ENCODE measurements at regions not wholly inside any gene's neighbourhood (a gene's known extent, or its start where the extent isn't known, plus 50 kb on each side); places are given as distances from the start of the nearest gene placed in this dataset.

DNA sequence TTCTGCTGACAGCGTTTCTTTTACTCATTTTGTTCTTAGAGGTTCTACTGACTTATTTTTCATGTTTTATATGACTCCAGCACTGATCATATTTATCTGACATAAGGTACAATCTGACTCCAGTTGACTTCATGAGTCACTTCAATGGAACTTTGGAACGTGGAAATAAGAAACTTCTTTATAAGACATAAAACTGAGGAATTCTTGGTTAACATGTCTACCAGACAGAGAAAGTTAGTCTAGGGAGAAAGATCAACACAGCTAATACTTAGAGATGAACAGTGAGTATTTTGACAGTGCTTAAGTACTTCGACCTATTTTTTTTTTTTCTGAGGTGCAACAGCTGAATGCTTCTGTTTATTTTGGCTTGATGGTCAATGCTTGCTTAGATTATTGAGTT lies 679.5 kb downstream of the KCNJ2 start (continued):
- TF ChIP-seq, protein P1, sequence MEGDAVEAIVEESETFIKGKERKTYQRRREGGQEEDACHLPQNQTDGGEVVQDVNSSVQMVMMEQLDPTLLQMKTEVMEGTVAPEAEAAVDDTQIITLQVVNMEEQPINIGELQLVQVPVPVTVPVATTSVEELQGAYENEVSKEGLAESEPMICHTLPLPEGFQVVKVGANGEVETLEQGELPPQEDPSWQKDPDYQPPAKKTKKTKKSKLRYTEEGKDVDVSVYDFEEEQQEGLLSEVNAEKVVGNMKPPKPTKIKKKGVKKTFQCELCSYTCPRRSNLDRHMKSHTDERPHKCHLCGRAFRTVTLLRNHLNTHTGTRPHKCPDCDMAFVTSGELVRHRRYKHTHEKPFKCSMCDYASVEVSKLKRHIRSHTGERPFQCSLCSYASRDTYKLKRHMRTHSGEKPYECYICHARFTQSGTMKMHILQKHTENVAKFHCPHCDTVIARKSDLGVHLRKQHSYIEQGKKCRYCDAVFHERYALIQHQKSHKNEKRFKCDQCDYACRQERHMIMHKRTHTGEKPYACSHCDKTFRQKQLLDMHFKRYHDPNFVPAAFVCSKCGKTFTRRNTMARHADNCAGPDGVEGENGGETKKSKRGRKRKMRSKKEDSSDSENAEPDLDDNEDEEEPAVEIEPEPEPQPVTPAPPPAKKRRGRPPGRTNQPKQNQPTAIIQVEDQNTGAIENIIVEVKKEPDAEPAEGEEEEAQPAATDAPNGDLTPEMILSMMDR (conservative IDR thresholded peaks at IDR 0.05; ENCODE audit: low read depth in 2 of 2), result no peak

DNA sequence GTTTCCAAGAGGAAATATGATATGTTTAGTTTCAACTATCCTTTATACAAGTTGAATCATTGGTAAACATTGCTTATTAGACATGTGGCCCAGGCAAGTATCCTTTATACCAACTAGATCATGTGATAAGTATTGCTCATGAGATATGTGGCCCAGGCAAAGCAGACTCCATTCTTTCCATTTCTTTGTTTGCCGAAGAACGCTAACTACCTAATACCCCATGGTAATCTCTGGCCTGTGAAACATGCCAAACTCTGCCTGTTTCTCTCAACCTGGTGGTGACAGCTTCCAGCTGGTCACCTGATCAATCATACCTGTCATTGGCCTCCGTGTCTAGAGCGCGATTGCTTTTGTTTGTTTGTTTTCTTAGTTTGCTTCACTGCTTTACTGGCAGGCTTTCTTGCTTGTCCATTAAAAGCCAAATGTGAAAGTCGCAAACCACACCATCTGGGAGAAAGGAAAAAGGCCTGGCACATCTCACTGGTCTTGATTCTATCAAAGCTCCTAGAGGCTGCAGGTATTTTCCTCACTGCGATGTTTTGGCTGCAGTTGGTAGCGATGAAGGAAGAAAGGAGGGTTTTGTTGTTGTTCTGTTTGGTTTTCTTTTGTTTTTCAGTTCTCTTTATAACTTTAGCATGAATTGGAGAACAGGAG lies 686.2 kb downstream of the KCNJ2 start:
- H3F3A ChIP-seq (replicated peaks; ENCODE audit: low read depth), result no peaks in the 10 kb centered on the region
- Mint-ChIP-seq H3K4me3 (no peak overlapping the region), H3K4me1 (peaks cover 4% of the 10 kb centered on the region), H3K27me3 (ENCODE audit: insufficient read depth, low read depth, poor library complexity) (no peaks in the 10 kb centered on the region), H3K27ac (no peak overlapping the region), H3K36me3 (ENCODE audit: low read depth) (peaks cover 10% of the 10 kb centered on the region), H3K9me3 (peaks cover 12% of the 10 kb centered on the region)
- H3K4me1 ChIP-seq (ENCODE audit: insufficient read depth), result no peaks in the 10 kb centered on the region
- H4K20me1 ChIP-seq (replicated peaks; ENCODE audit: insufficient read depth), result no peaks in the 10 kb centered on the region
- ATAC-seq (no peak), DNase-seq (ENCODE audit: low spot score) (no peak)
- no peaks in the 10 kb centered on the region for H3K36me3 ChIP-seq (ENCODE audit: insufficient read depth)
- H2AFZ ChIP-seq, result no peak overlapping the region
- H3K27me3 ChIP-seq (ENCODE audit: insufficient read depth), result no peaks in the 10 kb centered on the region
- H3K27ac ChIP-seq (ENCODE audit: low read depth), result no peak overlapping the region
- H3K79me2 ChIP-seq (replicated peaks; ENCODE audit: insufficient read depth), result no peaks in the 10 kb centered on the region
- H3K4me2 ChIP-seq, result no peak overlapping the region
- peaks cover 7% of the 10 kb centered on the region; the same call in 1 of the 2 replicates for H3K9me2 ChIP-seq (ENCODE audit: insufficient read depth)
- no peak overlapping the region for H3K4me3 ChIP-seq
- no peak for TF ChIP-seq STAT1 (IDR thresholded peaks at IDR 0.05; ENCODE audit: unreplicated experiment)
- no peak for TF ChIP-seq POLR2AphosphoS5 (IDR thresholded peaks at IDR 0.05; ENCODE audit: low read depth)
- TF ChIP-seq CREB1 (CRISPR knock-in tag; IDR thresholded peaks at IDR 0.05; ENCODE audit: low read depth), result no peak
- no peak for TF ChIP-seq NANOG (IDR thresholded peaks at IDR 0.05; ENCODE audit: borderline replicate concordance)
- no peak for TF ChIP-seq JUNB (IDR thresholded peaks at IDR 0.05; ENCODE audit: unreplicated experiment)
- TF ChIP-seq, protein P2, sequence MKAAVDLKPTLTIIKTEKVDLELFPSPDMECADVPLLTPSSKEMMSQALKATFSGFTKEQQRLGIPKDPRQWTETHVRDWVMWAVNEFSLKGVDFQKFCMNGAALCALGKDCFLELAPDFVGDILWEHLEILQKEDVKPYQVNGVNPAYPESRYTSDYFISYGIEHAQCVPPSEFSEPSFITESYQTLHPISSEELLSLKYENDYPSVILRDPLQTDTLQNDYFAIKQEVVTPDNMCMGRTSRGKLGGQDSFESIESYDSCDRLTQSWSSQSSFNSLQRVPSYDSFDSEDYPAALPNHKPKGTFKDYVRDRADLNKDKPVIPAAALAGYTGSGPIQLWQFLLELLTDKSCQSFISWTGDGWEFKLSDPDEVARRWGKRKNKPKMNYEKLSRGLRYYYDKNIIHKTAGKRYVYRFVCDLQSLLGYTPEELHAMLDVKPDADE (IDR thresholded peaks at IDR 0.05), result no peak
- TF ChIP-seq, protein P1 (conservative IDR thresholded peaks at IDR 0.05; ENCODE audit: low read depth in 2 of 2), result no peak
- no peak for TF ChIP-seq EZH2phosphoT487 (IDR thresholded peaks at IDR 0.05; ENCODE audit: unreplicated experiment)
- no peak for TF ChIP-seq ZNF331 (CRISPR knock-in tag; IDR thresholded peaks at IDR 0.05; ENCODE audit: low read depth)
- TF ChIP-seq, protein P3, sequence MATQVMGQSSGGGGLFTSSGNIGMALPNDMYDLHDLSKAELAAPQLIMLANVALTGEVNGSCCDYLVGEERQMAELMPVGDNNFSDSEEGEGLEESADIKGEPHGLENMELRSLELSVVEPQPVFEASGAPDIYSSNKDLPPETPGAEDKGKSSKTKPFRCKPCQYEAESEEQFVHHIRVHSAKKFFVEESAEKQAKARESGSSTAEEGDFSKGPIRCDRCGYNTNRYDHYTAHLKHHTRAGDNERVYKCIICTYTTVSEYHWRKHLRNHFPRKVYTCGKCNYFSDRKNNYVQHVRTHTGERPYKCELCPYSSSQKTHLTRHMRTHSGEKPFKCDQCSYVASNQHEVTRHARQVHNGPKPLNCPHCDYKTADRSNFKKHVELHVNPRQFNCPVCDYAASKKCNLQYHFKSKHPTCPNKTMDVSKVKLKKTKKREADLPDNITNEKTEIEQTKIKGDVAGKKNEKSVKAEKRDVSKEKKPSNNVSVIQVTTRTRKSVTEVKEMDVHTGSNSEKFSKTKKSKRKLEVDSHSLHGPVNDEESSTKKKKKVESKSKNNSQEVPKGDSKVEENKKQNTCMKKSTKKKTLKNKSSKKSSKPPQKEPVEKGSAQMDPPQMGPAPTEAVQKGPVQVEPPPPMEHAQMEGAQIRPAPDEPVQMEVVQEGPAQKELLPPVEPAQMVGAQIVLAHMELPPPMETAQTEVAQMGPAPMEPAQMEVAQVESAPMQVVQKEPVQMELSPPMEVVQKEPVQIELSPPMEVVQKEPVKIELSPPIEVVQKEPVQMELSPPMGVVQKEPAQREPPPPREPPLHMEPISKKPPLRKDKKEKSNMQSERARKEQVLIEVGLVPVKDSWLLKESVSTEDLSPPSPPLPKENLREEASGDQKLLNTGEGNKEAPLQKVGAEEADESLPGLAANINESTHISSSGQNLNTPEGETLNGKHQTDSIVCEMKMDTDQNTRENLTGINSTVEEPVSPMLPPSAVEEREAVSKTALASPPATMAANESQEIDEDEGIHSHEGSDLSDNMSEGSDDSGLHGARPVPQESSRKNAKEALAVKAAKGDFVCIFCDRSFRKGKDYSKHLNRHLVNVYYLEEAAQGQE (IDR thresholded peaks at IDR 0.05; ENCODE audit: unreplicated experiment), result no peak
- no peak for TF ChIP-seq ZNF114 (CRISPR knock-in tag; IDR thresholded peaks at IDR 0.05)
- no peak for TF ChIP-seq EZH2 (IDR thresholded peaks at IDR 0.05; ENCODE audit: low read depth, unreplicated experiment)

All from GM23338 (cell line).